ENCODE measurements at regions not wholly inside any gene's neighbourhood (a gene's known extent, or its start where the extent isn't known, plus 50 kb on each side); places are given as distances from the start of the nearest gene placed in this dataset.

DNA sequence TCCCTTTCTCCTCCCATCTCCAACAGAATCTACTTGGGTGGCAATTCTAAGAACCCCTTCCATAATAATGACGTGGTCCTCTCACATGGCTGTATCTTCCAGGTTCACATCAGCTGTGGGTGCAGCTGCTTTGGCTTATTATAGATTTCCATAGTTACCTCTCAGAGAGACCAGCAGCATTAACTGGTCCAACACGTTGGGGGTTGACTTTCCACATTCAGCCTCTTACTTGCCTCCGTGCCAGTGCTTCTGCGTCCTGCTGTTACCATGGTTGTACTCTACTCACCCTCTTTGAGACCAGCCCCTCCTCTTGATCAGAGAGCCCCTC lies 570.7 kb downstream of the PLCL1 start:
- TF ChIP-seq, protein P1, sequence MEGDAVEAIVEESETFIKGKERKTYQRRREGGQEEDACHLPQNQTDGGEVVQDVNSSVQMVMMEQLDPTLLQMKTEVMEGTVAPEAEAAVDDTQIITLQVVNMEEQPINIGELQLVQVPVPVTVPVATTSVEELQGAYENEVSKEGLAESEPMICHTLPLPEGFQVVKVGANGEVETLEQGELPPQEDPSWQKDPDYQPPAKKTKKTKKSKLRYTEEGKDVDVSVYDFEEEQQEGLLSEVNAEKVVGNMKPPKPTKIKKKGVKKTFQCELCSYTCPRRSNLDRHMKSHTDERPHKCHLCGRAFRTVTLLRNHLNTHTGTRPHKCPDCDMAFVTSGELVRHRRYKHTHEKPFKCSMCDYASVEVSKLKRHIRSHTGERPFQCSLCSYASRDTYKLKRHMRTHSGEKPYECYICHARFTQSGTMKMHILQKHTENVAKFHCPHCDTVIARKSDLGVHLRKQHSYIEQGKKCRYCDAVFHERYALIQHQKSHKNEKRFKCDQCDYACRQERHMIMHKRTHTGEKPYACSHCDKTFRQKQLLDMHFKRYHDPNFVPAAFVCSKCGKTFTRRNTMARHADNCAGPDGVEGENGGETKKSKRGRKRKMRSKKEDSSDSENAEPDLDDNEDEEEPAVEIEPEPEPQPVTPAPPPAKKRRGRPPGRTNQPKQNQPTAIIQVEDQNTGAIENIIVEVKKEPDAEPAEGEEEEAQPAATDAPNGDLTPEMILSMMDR (IDR thresholded peaks at IDR 0.05), result no peak
- TF ChIP-seq EP300 (IDR thresholded peaks at IDR 0.05), result no peak
- TF ChIP-seq POLR2A (IDR thresholded peaks at IDR 0.05; ENCODE audit: low read depth), result no peak
- no peak for TF ChIP-seq POLR2AphosphoS5 (IDR thresholded peaks at IDR 0.05)

All from esophagus muscularis mucosa (tissue), 4 donors.